ENCODE measurements at regions not wholly inside any gene's neighbourhood (a gene's known extent, or its start where the extent isn't known, plus 50 kb on each side); places are given as distances from the start of the nearest gene placed in this dataset.

DNA sequence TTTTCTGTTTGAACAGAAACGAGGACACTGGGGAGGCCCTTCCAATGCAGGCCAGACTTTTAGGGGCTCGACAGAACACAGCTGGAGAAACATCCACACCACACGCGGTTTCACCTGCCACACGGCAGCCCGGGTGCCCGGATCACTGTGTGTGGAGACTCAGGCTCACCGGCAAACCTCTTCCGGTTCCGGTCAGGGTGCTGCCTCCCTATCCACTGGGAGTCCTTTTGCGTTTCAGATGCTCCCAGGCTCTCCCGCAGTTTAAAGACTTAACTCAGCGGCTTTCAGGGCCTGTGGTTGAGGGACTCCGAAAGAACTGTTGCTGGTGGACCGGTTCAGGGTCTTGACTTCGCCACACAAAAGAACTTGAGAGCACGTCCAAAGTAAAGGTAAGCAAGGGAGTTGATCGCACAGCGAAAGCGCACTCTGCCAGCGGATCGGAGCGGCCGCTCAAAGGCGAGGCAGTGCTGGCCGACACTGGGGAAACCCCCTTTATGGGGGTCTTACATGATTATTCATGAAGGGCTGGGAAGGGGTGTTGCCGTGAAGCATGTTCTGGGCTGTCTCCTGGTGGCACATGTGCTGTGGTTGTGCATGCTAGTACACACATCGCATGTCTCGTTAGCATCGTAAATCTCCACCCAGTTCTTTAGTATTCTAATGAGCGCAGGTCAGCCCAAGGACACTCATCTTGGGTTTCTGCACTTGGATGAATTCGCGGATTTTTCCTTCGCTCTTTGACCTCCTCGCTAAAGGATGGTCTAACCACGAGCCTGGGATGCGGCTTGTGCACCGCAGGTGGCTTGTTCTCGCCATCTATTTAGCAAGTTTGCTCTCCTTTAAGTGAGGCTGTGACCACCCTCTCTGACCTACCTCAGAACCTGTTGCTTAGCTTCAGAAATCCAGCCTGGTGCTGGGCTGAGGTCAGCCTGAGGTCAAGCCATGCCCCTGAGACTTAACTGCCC lies 180.3 kb downstream of the CDH26 start:
- WGBS (ENCODE audit: insufficient coverage, insufficient read length): no CpG with 5 or more reads among the region's 39 CpGs
- Histone ChIP-seq H3K27ac (ENCODE audit: low read length) (no peak overlapping the region), H3K9me3 (ENCODE audit: control insufficient read depth, insufficient read depth, low read length) (no peaks in the 10 kb centered on the region), H3K27me3 (ENCODE audit: control insufficient read depth, insufficient read depth, low read length) (no peaks in the 10 kb centered on the region), H3K4me1 (ENCODE audit: control insufficient read depth, insufficient read depth, low read length) (no peaks in the 10 kb centered on the region), H3K4me3 (ENCODE audit: low read length) (no peak overlapping the region), H3K36me3 (ENCODE audit: control insufficient read depth, insufficient read depth, low read length) (no peaks in the 10 kb centered on the region)
- DNase-seq (ENCODE audit: low read depth, low spot score): no peak

DNA sequence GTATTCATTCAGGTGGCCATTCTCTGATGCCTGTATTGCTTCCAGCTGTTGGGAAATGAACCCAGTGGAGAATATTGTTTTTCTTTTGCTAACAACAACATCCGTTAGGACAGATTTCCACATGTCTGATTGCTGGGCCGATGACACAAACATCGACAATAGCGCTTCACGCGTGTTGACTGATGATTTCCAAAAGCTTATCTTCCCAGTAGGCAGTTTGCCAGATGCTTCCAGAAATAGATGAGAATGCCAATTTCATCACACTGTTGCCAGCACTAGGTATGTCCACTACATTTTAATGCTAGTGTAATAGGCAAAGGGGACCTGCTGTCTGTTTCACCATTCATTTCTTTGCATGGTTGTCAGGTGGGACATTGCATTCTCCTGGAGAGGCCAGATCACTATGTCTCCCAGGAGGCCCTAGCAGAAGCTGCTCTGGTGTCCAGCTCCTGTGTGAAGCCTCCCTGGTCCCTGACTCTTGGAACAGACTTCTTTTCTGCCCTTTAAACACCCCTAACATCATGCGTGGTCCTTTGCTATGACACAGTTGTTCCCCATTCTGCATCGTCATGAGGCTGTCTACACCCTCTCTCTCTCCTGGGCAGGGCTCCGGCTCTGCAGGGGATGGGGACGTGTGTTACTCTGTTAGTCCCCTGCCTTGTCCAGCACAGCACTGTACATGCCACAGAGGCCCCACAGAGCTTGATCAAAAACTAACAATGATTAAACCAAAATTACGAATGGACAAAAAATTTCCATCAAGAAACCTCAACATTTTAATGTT lies 181.6 kb downstream of the CDH26 start:
- Histone ChIP-seq H3K27ac (ENCODE audit: low read length) (no peak overlapping the region), H3K27me3 (ENCODE audit: control insufficient read depth, insufficient read depth, low read length) (no peaks in the 10 kb centered on the region), H3K4me1 (ENCODE audit: control insufficient read depth, insufficient read depth, low read length) (no peaks in the 10 kb centered on the region), H3K4me3 (ENCODE audit: low read length) (no peak overlapping the region), H3K36me3 (ENCODE audit: control insufficient read depth, insufficient read depth, low read length) (no peaks in the 10 kb centered on the region), H3K9me3 (ENCODE audit: control insufficient read depth, insufficient read depth, low read length) (no peaks in the 10 kb centered on the region)
- no peak for DNase-seq (ENCODE audit: low read depth, low spot score)
- WGBS (ENCODE audit: insufficient coverage, insufficient read length): no CpG with 5 or more reads among the region's 11 CpGs

DNA sequence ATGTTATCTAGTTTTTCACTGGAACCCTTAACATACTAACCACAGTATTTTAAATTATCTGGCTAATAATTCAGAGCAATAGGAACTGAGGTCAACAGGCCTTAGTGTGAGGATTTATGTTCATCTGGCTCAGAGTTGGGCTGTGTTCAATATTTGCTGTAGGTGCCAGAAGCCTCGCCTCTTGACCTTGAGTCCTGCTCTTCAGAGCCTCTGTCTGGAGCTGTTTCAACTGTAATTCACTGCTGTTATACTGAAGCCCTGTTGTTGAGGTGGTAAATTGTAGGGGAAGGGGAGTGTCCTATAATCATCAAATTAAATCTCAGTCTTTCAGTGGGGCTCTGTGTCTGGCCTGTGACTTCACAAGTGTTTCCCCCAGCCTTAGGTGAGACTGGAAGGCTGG lies 184.4 kb downstream of the CDH26 start:
- Histone ChIP-seq H3K27ac (ENCODE audit: low read length) (no peak overlapping the region), H3K36me3 (ENCODE audit: control insufficient read depth, insufficient read depth, low read length) (no peaks in the 10 kb centered on the region), H3K9me3 (ENCODE audit: control insufficient read depth, insufficient read depth, low read length) (no peaks in the 10 kb centered on the region), H3K27me3 (ENCODE audit: control insufficient read depth, insufficient read depth, low read length) (no peaks in the 10 kb centered on the region), H3K4me3 (ENCODE audit: low read length) (no peak overlapping the region), H3K4me1 (ENCODE audit: control insufficient read depth, insufficient read depth, low read length) (no peaks in the 10 kb centered on the region)
- no CpG with 5 or more reads among the region's 1 CpG for WGBS (ENCODE audit: insufficient coverage, insufficient read length)
- DNase-seq (ENCODE audit: low read depth, low spot score): no peak

DNA sequence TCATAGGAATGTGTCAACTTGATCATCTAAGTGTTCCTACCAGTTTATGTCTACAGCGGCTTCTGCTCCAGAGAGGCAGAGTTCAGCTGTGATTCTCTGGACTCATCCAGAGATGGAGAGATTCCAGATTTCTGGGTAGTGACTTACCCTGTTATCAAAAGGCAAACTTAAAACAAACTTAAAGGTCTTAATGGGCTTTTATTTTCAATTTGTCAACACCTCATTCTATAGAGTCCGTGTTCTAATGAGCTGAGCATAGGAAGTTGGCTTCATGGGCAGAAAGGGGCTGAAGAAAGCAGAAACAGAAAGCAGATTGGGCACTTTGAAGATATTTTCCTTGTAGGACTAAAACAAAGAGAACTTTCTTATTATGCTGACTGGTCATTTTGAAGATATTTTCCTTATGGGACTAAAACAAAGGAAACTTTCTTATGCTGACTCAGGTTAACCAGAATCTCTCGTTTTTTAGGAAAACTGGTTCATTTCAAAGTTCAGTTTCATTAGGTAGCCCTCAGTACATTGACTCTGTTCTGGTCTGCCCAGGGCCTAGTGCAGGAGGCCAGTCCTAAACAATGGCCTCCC lies 185.1 kb downstream of the CDH26 start:
- no CpG with 5 or more reads among the region's 3 CpGs for WGBS (ENCODE audit: insufficient coverage, insufficient read length)

DNA sequence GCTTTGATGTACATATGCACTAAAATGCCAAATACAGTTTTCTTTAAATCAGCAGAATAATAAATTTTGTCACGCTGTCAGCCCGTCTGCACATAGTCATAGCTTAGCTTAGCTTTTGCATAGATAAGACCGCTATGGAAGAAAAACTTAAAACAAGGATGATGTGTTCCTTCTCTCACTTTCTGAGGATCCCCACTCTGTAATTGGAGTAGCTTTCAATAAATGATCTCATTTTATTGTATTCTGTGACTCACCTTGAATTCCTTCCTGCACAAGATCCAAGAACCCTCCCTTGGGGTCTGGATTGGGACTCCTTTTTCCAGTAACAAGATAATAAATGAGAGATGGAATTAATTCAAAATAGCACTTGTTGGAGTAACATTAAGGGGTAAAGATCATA lies 186.2 kb downstream of the CDH26 start:
- Histone ChIP-seq H3K36me3 (ENCODE audit: control insufficient read depth, insufficient read depth, low read length) (no peaks in the 10 kb centered on the region), H3K27me3 (ENCODE audit: control insufficient read depth, insufficient read depth, low read length) (no peaks in the 10 kb centered on the region), H3K4me1 (ENCODE audit: control insufficient read depth, insufficient read depth, low read length) (no peaks in the 10 kb centered on the region), H3K27ac (ENCODE audit: low read length) (no peak overlapping the region), H3K4me3 (ENCODE audit: low read length) (no peak overlapping the region), H3K9me3 (ENCODE audit: control insufficient read depth, insufficient read depth, low read length) (no peaks in the 10 kb centered on the region)
- DNase-seq (ENCODE audit: low read depth, low spot score): no peak
- WGBS (ENCODE audit: insufficient coverage, insufficient read length): no CpG with 5 or more reads among the region's 3 CpGs

More for the DNA sequence above, 185.1 kb downstream of the CDH26 start:
- no peaks in the 10 kb centered on the region for H3K36me3 ChIP-seq (ENCODE audit: control insufficient read depth, insufficient read depth, low read length)
- H3K27me3 ChIP-seq (ENCODE audit: control insufficient read depth, insufficient read depth, low read length): no peaks in the 10 kb centered on the region
- no peak overlapping the region for H3K4me3 ChIP-seq (ENCODE audit: low read length)
- DNase-seq (ENCODE audit: low read depth, low spot score): no peak
- no peaks in the 10 kb centered on the region for H3K9me3 ChIP-seq (ENCODE audit: control insufficient read depth, insufficient read depth, low read length)
- H3K27ac ChIP-seq (ENCODE audit: low read length): no peak overlapping the region
- no peaks in the 10 kb centered on the region for H3K4me1 ChIP-seq (ENCODE audit: control insufficient read depth, insufficient read depth, low read length)

DNA sequence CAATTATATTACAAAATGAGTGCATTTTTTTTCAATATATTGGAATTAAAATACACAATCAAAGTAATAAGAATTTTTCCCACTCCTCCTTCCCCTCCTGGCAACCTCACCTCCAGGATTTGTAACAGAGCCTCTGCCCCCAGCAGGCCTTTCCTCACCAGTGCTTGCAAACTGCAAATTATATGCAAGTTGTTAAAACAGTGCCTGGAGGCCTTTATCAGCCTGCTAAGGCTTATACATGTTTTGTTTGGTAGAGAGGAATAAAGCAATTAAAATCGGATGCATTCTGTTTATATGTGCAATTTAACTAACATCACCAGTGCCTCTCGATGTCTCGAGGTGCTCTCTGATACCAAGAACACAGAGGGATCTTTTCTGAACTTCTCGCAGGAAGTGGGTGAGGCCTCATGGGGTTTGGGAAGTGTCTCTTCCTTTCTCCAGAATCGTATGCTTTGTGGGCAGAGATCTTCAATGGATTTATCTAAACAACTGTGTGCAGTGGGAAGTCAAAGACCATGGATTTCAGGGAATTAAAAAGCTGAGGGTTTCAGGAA lies 186.8 kb downstream of the CDH26 start:
- no peak for DNase-seq (ENCODE audit: low read depth, low spot score)
- Histone ChIP-seq H3K27me3 (ENCODE audit: control insufficient read depth, insufficient read depth, low read length) (no peaks in the 10 kb centered on the region), H3K36me3 (ENCODE audit: control insufficient read depth, insufficient read depth, low read length) (no peaks in the 10 kb centered on the region), H3K4me1 (ENCODE audit: control insufficient read depth, insufficient read depth, low read length) (no peaks in the 10 kb centered on the region), H3K27ac (ENCODE audit: low read length) (no peak overlapping the region), H3K4me3 (ENCODE audit: low read length) (no peak overlapping the region), H3K9me3 (ENCODE audit: control insufficient read depth, insufficient read depth, low read length) (no peaks in the 10 kb centered on the region)
- WGBS (ENCODE audit: insufficient coverage, insufficient read length): no CpG with 5 or more reads among the region's 5 CpGs

DNA sequence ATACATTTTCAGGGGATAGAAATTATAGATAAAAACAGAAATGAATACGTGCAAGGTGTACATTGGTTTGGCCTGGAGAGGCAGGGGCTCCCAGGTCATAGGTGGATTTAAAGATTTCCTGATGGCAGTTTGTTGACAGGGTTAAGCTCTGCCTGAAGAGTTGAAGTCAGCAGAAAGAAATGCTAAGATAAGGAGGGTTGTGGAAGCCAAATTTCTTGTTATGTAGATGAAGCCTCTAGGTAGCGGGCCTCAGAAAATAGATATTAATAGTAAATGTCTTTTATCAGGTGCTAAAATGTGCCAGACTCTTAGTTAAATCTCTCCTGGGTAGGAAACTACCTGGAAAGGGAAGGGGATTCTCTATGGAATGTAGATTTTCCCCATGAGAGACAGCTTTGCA lies 188.8 kb downstream of the CDH26 start:
- Histone ChIP-seq H3K36me3 (ENCODE audit: control insufficient read depth, insufficient read depth, low read length) (no peaks in the 10 kb centered on the region), H3K4me1 (ENCODE audit: control insufficient read depth, insufficient read depth, low read length) (no peaks in the 10 kb centered on the region), H3K4me3 (ENCODE audit: low read length) (no peak overlapping the region), H3K9me3 (ENCODE audit: control insufficient read depth, insufficient read depth, low read length) (no peaks in the 10 kb centered on the region), H3K27me3 (ENCODE audit: control insufficient read depth, insufficient read depth, low read length) (no peaks in the 10 kb centered on the region), H3K27ac (ENCODE audit: low read length) (no peak overlapping the region)
- no CpG with 5 or more reads among the region's 2 CpGs for WGBS (ENCODE audit: insufficient coverage, insufficient read length)
- no peak for DNase-seq (ENCODE audit: low read depth, low spot score)

DNA sequence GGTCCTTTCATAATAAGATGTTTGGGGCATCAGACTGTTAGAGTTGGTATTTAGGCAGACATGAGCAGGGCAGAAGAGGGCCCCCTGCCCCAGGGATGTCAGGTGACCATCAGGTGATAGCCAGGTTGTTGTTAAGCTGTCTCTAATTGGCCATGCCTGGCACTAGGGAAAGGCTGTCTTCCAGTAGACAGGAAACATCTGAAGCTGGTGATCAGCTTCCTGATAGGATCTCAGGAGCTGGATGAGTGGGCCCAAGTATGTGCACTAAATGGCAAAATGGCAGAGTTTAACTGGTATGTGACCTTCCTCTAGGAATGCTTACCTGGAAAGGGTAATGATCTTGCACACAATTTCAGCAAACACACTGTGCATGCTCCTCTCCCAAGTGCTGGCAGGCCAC lies 190.7 kb downstream of the CDH26 start:
- no peak for DNase-seq (ENCODE audit: low read depth, low spot score)
- H3K27me3 ChIP-seq (ENCODE audit: control insufficient read depth, insufficient read depth, low read length): no peaks in the 10 kb centered on the region

DNA sequence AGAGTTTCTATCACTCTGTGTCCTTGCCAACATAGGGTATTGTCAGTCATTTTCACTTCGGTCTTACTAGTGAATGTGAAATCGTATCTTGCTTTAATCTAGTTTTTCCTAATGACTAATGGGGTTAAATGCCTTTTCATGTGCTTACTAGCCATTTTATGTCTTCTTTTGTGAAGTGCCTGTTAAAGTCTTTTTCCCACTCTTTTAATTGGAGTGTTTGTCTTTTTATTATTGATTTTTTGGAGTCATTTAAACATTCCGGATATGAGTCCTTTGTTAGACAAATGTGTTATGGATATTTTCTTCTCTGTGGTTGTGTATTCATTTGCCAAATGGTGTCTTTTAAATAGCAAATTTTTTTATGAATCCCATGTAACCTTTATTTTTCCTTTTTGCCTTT lies 194.6 kb downstream of the CDH26 start:
- H3K36me3 ChIP-seq (ENCODE audit: control insufficient read depth, insufficient read depth, low read length): no peaks in the 10 kb centered on the region
- no CpG with 5 or more reads among the region's 3 CpGs for WGBS (ENCODE audit: insufficient coverage, insufficient read length)
- no peaks in the 10 kb centered on the region for H3K9me3 ChIP-seq (ENCODE audit: control insufficient read depth, insufficient read depth, low read length)
- no peaks in the 10 kb centered on the region for H3K27me3 ChIP-seq (ENCODE audit: control insufficient read depth, insufficient read depth, low read length)
- no peak for DNase-seq (ENCODE audit: low read depth, low spot score)
- H3K27ac ChIP-seq (ENCODE audit: low read length): no peak overlapping the region
- no peaks in the 10 kb centered on the region for H3K4me1 ChIP-seq (ENCODE audit: control insufficient read depth, insufficient read depth, low read length)
- H3K4me3 ChIP-seq (ENCODE audit: low read length): no peak overlapping the region

More for the DNA sequence above, 190.7 kb downstream of the CDH26 start:
- Histone ChIP-seq H3K36me3 (ENCODE audit: control insufficient read depth, insufficient read depth, low read length) (no peaks in the 10 kb centered on the region), H3K4me1 (ENCODE audit: control insufficient read depth, insufficient read depth, low read length) (no peaks in the 10 kb centered on the region), H3K4me3 (ENCODE audit: low read length) (no peak overlapping the region), H3K9me3 (ENCODE audit: control insufficient read depth, insufficient read depth, low read length) (no peaks in the 10 kb centered on the region), H3K27ac (ENCODE audit: low read length) (no peak overlapping the region)

DNA sequence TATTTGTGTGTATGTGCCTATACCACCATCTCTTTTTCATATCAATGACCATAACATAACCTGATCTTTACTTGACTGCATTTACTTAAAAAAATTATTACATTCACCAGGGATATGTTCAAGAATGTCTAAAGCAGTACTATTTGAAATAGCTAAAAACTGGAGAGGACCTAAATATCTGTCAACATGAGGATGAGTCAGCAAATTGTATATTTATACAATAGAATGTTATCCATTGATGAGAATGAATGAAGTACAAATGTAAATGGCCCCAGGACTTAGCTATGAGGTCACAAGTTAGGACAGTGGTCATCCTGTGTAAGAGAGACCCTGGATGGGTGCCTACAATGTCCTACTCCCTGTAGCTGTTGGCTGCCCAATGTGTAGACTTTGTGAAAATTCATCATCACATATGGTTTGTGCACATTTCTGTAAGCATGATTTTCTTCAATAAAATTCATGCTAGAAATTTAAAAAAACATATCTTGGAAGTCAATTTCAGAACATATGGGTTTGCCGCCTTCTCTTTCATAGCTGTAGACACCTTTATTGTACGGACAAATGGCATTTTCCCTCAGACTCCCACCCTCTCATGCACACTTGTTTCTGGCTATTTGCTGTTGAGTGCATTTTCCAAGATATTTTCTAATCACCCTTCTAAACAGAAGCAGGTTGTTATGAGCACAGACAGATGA lies 202.4 kb downstream of the CDH26 start:
- Histone ChIP-seq H3K36me3 (ENCODE audit: control insufficient read depth, insufficient read depth, low read length) (no peaks in the 10 kb centered on the region), H3K9me3 (ENCODE audit: control insufficient read depth, insufficient read depth, low read length) (no peaks in the 10 kb centered on the region), H3K4me3 (ENCODE audit: low read length) (no peak overlapping the region), H3K27ac (ENCODE audit: low read length) (no peak overlapping the region), H3K4me1 (ENCODE audit: control insufficient read depth, insufficient read depth, low read length) (no peaks in the 10 kb centered on the region), H3K27me3 (ENCODE audit: control insufficient read depth, insufficient read depth, low read length) (no peaks in the 10 kb centered on the region)
- WGBS (ENCODE audit: insufficient coverage, insufficient read length): no CpG with 5 or more reads among the region's 2 CpGs
- no peak for DNase-seq (ENCODE audit: low read depth, low spot score)
